ENCODE measurements at regions not wholly inside any gene's neighbourhood (a gene's known extent, or its start where the extent isn't known, plus 50 kb on each side); places are given as distances from the start of the nearest gene placed in this dataset.

DNA sequence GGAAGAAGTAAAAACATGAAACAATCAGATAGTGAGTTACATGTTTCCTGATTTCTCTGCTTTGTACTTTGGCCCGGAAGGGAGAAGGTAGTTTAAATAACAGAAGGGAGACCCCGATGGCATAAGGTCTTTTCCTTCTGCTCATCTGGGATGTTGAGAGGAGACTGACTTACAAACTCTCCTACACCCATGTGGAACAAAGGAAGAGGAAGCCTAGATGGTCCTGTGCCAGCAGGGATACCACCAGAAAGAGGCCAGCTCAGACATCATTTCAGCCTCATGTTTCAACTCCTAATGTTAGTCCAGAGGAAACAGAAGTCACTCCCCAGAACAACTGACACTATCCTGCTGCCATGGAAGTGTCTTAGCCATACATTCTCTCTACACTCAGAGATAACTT lies 250.7 kb upstream of the NOX3 start:
- TF ChIP-seq, protein P1, sequence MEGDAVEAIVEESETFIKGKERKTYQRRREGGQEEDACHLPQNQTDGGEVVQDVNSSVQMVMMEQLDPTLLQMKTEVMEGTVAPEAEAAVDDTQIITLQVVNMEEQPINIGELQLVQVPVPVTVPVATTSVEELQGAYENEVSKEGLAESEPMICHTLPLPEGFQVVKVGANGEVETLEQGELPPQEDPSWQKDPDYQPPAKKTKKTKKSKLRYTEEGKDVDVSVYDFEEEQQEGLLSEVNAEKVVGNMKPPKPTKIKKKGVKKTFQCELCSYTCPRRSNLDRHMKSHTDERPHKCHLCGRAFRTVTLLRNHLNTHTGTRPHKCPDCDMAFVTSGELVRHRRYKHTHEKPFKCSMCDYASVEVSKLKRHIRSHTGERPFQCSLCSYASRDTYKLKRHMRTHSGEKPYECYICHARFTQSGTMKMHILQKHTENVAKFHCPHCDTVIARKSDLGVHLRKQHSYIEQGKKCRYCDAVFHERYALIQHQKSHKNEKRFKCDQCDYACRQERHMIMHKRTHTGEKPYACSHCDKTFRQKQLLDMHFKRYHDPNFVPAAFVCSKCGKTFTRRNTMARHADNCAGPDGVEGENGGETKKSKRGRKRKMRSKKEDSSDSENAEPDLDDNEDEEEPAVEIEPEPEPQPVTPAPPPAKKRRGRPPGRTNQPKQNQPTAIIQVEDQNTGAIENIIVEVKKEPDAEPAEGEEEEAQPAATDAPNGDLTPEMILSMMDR (IDR thresholded peaks at IDR 0.05; ENCODE audit: low read length) = no peak
- TF ChIP-seq EZH2 (optimal IDR thresholded peaks at IDR 0.05; ENCODE audit: low read depth, low read length) = no peak
